PC-9 (cell line): ENCODE measurements at regions not wholly inside any gene's neighbourhood (a gene's known extent, or its start where the extent isn't known, plus 50 kb on each side); places are given as distances from the start of the nearest gene placed in this dataset.

Experiments used
- BruUV-seq: library from RNA; stranded (reverse); fragments of 400-500 nt; replicated peaks from 2 replicates; lab custom pipeline; 2021; lab: Mats Ljungman, UMichigan
- CTCF ChIA-PET: fragments of 300-600 bp; sonication (Branson Sonifier 250); formaldehyde crosslinking; loops from one replicate; lab custom pipeline; 2022; ENCODE audit warnings: antibody characterized with exemption; lab: Charles Lee
- POLR2A ChIA-PET: fragments of 300-600 bp; sonication (Branson Sonifier 250); formaldehyde crosslinking; loops from one replicate; lab custom pipeline; 2022; ENCODE audit warnings: antibody characterized with exemption; ENCODE audit not compliant: unreplicated experiment; lab: Charles Lee
- DNase-seq, 2 experiments: peaks; one replicate each; pipeline versions ENCODE4 v3.0.0 to v3.0.0-alpha.2; 2015 to 2022; ENCODE audit warnings: mixed read lengths in 1 of 2
- H2AFZ ChIP-seq: fragments of 200-600 bp; sonication (generic); 2 replicates; pipeline ENCODE4 v1.8.1; 2017; ENCODE audit warnings: antibody characterized with exemption
- H3F3A ChIP-seq: fragments of 200-600 bp; sonication (generic); 2 replicates; pipeline ENCODE4 v1.8.1; 2017; ENCODE audit warnings: antibody characterized with exemption, mild to moderate bottlenecking, low read depth; ENCODE audit not compliant: insufficient read depth
- H3K27ac ChIP-seq: fragments of 200-600 bp; sonication (generic); 2 replicates; pipeline ENCODE4 v1.6.1; 2016; ENCODE audit warnings: mixed run types
- H3K27me3 ChIP-seq: fragments of 200-600 bp; sonication (generic); 2 replicates; pipeline ENCODE4 v1.6.1; 2016; ENCODE audit warnings: low read depth, mixed run types; ENCODE audit not compliant: insufficient read depth
- H3K36me3 ChIP-seq: fragments of 200-600 bp; sonication (generic); 2 replicates; pipeline ENCODE4 v1.6.1; 2016; ENCODE audit warnings: low read depth, mixed run types
- H3K4me1 ChIP-seq: fragments of 200-600 bp; sonication (generic); replicated peaks from 2 replicates; pipeline ENCODE4 v1.6.1; 2016; ENCODE audit warnings: mixed run types; ENCODE audit not compliant: insufficient read depth
- H3K4me2 ChIP-seq: fragments of 200-600 bp; sonication (generic); 2 replicates; pipeline ENCODE4 v1.6.1; 2017; ENCODE audit warnings: mixed run types
- H3K4me3 ChIP-seq: fragments of 200-600 bp; sonication (generic); 2 replicates; pipeline ENCODE4 v1.6.1; 2016; ENCODE audit warnings: mixed run types
- H3K79me2 ChIP-seq: fragments of 200-600 bp; sonication (generic); 2 replicates; pipeline ENCODE4 v1.6.1; 2017; ENCODE audit warnings: low read depth, mixed run types
- H3K9me2 ChIP-seq: fragments of 200-600 bp; sonication (generic); 2 replicates; pipeline ENCODE4 v1.8.1; 2017; ENCODE audit warnings: mild to moderate bottlenecking; ENCODE audit not compliant: insufficient read depth
- H3K9me3 ChIP-seq: fragments of 200-600 bp; sonication (generic); 2 replicates; pipeline ENCODE4 v1.8.1; 2016; ENCODE audit warnings: low read depth; ENCODE audit not compliant: insufficient read depth
- H4K20me1 ChIP-seq: fragments of 200-600 bp; sonication (generic); 2 replicates; pipeline ENCODE4 v1.8.1; 2017; ENCODE audit not compliant: insufficient read depth
- EZH2 ChIP-seq: fragments of 200-600 bp; sonication (generic); IDR thresholded peaks from 2 replicates; pipeline ENCODE4 v1.8.0; 2017; ENCODE audit warnings: antibody characterized with exemption, low read depth
- intact Hi-C: fragments of 100-400 bp; cut with micrococcal nuclease; formaldehyde crosslinking; loops from one replicate; pipeline ENCODE4 v1.10.0; 2022; ENCODE audit not compliant: unreplicated experiment
- TF ChIP-seq, protein P1 (sequence below): fragments of 200-600 bp; sonication (generic); conservative IDR thresholded peaks from 2 replicates; pipeline ENCODE4 v1.6.1; 2017; ENCODE audit warnings: mixed run types, antibody characterized with exemption, mild to moderate bottlenecking, moderate library complexity

- CTCF ChIA-PET: no interaction called here
- DNase-seq: no peak
- Histone ChIP-seq H3K9me2 (no peaks in the 10 kb centered on the region), H3K27ac (no peak overlapping the region), H3K4me2 (no peak overlapping the region), H3K4me1 (no peaks in the 10 kb centered on the region), H3K9me3 (no peaks in the 10 kb centered on the region), H3K4me3 (no peak overlapping the region), H2AFZ (no peak overlapping the region), H3K79me2 (no peaks in the 10 kb centered on the region), H4K20me1 (no peaks in the 10 kb centered on the region), H3K36me3 (no peaks in the 10 kb centered on the region), H3F3A (no peaks in the 10 kb centered on the region), H3K27me3 (no peaks in the 10 kb centered on the region)
- BruUV-seq: no TSS peak
- TF ChIP-seq, protein P1, sequence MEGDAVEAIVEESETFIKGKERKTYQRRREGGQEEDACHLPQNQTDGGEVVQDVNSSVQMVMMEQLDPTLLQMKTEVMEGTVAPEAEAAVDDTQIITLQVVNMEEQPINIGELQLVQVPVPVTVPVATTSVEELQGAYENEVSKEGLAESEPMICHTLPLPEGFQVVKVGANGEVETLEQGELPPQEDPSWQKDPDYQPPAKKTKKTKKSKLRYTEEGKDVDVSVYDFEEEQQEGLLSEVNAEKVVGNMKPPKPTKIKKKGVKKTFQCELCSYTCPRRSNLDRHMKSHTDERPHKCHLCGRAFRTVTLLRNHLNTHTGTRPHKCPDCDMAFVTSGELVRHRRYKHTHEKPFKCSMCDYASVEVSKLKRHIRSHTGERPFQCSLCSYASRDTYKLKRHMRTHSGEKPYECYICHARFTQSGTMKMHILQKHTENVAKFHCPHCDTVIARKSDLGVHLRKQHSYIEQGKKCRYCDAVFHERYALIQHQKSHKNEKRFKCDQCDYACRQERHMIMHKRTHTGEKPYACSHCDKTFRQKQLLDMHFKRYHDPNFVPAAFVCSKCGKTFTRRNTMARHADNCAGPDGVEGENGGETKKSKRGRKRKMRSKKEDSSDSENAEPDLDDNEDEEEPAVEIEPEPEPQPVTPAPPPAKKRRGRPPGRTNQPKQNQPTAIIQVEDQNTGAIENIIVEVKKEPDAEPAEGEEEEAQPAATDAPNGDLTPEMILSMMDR: no peak
- no peak for TF ChIP-seq EZH2
- POLR2A ChIA-PET: no interaction called here
- intact Hi-C loops: no loop called here
Measured at GRCh38 chr12:17950898-17951297, 139.1 kb downstream of the RERGL start.

GRCh38 chr12:17949558-17950141 is 140.3 kb downstream of the RERGL start:
- no peak overlapping the region for H2AFZ ChIP-seq
- no peaks in the 10 kb centered on the region for H3K4me1 ChIP-seq
- CTCF ChIA-PET: no interaction called here
- no peaks in the 10 kb centered on the region for H3F3A ChIP-seq
- no TSS peak for BruUV-seq
- no peak for DNase-seq
- no peaks in the 10 kb centered on the region for H3K9me3 ChIP-seq
- no peaks in the 10 kb centered on the region for H3K27me3 ChIP-seq
- TF ChIP-seq, protein P1: no peak
- no peak for TF ChIP-seq EZH2
- H3K4me2 ChIP-seq: no peak overlapping the region
- H3K27ac ChIP-seq: no peak overlapping the region
- intact Hi-C loops: no loop called here
- POLR2A ChIA-PET: no interaction called here
- no peaks in the 10 kb centered on the region for H3K79me2 ChIP-seq
- H3K9me2 ChIP-seq: no peaks in the 10 kb centered on the region
- H3K4me3 ChIP-seq: no peak overlapping the region
- no peaks in the 10 kb centered on the region for H3K36me3 ChIP-seq
- H4K20me1 ChIP-seq: no peaks in the 10 kb centered on the region

DNA sequence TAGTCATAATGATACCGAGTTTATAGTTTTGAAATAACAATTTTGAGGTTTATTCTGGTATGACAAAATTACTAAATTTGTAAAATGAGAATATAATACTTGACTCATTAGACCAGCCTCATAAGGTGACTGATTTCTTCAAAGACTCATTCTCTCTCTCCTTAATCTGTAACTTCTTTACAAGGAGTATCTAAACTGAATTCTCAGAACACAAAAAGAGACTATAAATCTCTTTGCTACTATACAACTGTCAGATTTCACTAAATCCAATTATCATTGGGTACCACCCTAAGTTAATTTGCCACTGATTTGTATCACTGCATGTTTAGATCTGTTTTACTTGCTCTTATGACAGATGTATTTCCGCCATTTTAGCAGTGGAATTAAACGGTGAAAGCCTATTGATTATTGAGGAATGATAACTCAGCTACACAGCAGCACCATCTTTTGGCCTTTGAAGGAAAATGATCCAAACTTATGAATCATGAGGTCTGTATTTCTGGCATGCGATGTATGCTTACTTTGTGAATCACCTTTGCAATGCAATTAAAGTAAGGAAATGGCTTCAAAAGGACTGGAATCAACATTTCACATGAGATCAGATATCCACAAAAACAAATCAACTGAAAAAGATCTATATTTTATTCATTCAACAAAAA is 161.2 kb downstream of the RERGL start:
- H3K79me2 ChIP-seq: no peaks in the 10 kb centered on the region
- no TSS peak for BruUV-seq
- ChIA-PET POLR2A (no interaction called here), CTCF (no interaction called here)
- H3K36me3 ChIP-seq: no peaks in the 10 kb centered on the region
- no peak overlapping the region; the same call in 1 of the 2 replicates for H2AFZ ChIP-seq
- H3K9me2 ChIP-seq: no peaks in the 10 kb centered on the region
- peaks cover 3% of the 10 kb centered on the region for H3K4me1 ChIP-seq
- peak overlapping the region; percentile 3; the same call in 1 of the 2 replicates for H3K4me2 ChIP-seq
- H3K9me3 ChIP-seq: no peaks in the 10 kb centered on the region
- intact Hi-C loops: loop anchor here (1.0 to 10.0 kb wide), 3 partner anchors 287 to 1544 kb away; no protein-coding TSS in a partner anchor
- no peaks in the 10 kb centered on the region for H3K27me3 ChIP-seq
- no peak overlapping the region for H3K27ac ChIP-seq
- no peaks in the 10 kb centered on the region for H4K20me1 ChIP-seq
- H3F3A ChIP-seq: no peaks in the 10 kb centered on the region
- no peak for TF ChIP-seq EZH2
- TF ChIP-seq, protein P1: peak; percentile 61; the same call in 1 of the 2 replicates
- peak; percentile 13 to 79 for DNase-seq
- no peak overlapping the region for H3K4me3 ChIP-seq
